Peyer's patch (tissue), 4 donors: ENCODE measurements at regions not wholly inside any gene's neighbourhood (a gene's known extent, or its start where the extent isn't known, plus 50 kb on each side); places are given as distances from the start of the nearest gene placed in this dataset.
A peak's percentile ranks its signal among the peaks of the same experiment; 100 is the strongest.
"Not testable (repeated sequence)": the region's sequence is repeated elsewhere in the genome, so short reads cannot be mapped to it uniquely, and the experiment has no call there.

ENCODE experiments used
- DNase-seq, 3 donors: peaks; one replicate each; pipeline ENCODE4 v3.0.0-alpha.2; 2017 to 2019
- H3K27ac ChIP-seq, 4 donors: fragments of 200-600 bp; sonication (generic); one replicate each; pipeline ENCODE4 v1.5.1; 2016 to 2019
- H3K27me3 ChIP-seq, 2 donors: fragments of 200-600 bp; sonication (generic); one replicate each; pipeline ENCODE4 v1.5.1; 2019
- H3K36me3 ChIP-seq, 3 donors: fragments of 200-600 bp; sonication (generic); one replicate each; pipeline ENCODE4 v1.5.1; 2016 to 2019
- H3K4me1 ChIP-seq, 4 donors: fragments of 200-600 bp; sonication (generic); one replicate each; pipeline ENCODE4 v1.5.1; 2016 to 2019
- H3K4me3 ChIP-seq, 4 donors: fragments of 200-600 bp; sonication (generic); 1 replicate in 3 of 4; 2 replicates in 1 of 4; pipeline ENCODE4 v1.5.1; 2016 to 2019; ENCODE audit warnings: mild to moderate bottlenecking in 1 of 4
- H3K9me3 ChIP-seq, 4 donors: fragments of 200-600 bp; sonication (generic); one replicate each; pipeline ENCODE4 v1.5.1; 2016 to 2019; ENCODE audit warnings: mild to moderate bottlenecking in 1 of 4
- POLR2A ChIP-seq, 2 donors: fragments of 450-650 bp; IDR thresholded peaks; one replicate each; pipeline ENCODE4 v1.5.1; 2017; ENCODE audit warnings: antibody characterized with exemption in 2 of 2, mild to moderate bottlenecking in 2 of 2, moderate library complexity in 2 of 2
- TF ChIP-seq, protein P1 (sequence below), 6 experiments: fragments of 450-650 bp in 4 of 6; fragments of 200-600 bp in 2 of 6; sonication (generic) in 1 of 6; IDR thresholded peaks; one replicate each; pipeline ENCODE4 v1.5.1; 2017 to 2019; ENCODE audit warnings: antibody characterized with exemption in 6 of 6, mild to moderate bottlenecking in 3 of 6, moderate library complexity in 1 of 6

DNA sequence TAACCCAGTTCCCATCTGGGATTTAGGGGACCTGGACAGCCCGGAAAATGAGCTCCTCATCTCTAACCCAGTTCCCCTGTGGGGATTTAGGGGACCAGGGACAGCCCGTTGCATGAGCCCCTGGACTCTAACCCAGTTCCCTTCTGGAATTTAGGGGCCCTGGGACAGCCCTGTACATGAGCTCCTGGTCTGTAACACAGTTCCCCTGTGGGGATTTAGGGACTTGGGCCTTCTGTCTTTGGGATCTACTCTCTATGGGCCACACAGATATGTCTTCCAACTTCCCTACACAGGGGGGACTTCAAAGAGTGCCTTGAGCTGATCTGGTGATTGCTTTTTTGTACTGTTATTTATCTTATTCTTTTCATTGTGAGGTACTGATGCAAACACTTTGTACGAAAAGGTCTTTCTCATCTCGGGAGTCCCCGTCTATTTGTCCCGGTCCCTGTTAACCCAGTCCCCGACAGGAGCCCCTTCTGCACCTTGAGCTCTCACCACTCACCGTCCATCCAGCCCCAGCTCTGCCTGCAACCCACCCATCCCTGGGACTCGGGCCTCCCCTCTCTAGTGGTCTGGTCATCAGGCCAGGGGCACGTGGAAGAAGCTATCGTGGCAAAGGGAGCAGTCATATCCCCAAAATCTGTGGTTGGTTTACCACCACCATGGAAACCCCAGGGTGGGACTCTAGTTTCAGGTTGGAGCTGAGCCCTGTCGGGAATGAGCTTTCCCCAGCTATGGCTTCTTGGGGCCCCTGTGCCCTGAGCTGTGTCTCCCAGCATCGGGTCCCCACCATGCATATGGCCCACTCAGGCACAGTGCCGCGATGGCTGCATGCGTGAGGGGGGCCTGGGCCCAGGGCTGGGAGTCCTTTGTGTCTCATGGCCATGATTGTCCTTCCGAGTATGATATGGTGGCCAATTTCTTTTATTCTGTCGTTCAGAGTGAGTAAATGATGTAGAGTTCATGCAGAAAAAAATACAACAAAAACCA, 270.4 kb upstream of the PLCXD1 start:
- H3K9me3 ChIP-seq, H3K27me3 ChIP-seq, H3K27ac ChIP-seq, H3K4me3 ChIP-seq, DNase-seq, H3K36me3 ChIP-seq, H3K4me1 ChIP-seq: not testable (repeated sequence)

DNA sequence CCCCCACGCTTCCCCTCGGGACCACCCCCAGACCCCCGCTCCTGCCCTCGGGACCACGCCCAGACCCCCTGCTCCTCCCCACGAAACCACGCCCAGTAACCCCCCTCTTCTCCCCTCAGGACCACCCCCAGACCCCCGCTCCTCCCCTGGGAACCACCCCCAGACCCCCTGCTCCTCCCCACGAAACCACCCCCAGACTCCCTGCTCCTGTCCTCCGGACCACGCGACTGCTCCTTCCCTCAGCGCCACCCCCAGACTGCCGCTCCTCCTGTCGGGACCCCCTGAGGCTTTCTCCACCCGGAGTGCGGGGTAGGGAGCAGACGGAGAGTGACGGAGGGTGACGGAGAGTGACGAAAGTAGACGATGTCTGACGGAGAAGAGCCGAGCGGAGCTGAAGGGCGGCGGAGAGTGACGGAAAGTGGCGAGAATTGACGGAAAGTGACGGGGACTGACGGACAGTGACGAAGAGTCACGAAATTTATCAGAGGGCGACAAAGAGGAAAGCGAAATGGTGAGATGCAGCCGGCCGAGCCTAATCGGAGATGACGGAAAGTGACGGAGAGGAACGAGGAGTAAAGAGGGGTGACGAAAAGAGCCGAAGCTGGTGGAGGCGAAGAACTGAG, 267.2 kb upstream of the PLCXD1 start:
- H3K9me3 ChIP-seq, DNase-seq, H3K27ac ChIP-seq, H3K36me3 ChIP-seq, H3K4me3 ChIP-seq, H3K27me3 ChIP-seq, H3K4me1 ChIP-seq: not testable (repeated sequence)

DNA sequence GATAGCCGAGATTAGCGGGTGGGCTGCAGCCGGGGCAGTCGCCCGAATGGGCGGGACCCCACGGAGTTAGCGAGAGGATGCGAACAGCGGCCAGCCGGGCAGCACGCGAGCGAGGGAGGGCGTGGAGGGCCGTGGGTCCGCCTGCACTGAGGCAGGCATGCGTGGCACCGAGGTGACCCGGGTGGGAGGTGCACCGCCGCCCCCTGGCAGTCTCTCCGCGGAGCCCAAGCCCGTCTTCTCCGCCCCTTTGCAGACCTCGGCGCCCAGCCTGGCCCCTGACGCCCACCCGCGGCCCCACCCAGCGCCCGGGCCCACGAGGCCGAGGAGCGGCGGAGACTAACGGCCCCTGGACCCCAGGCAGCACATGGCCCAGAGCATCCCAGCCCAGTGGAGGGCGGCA, 266.7 kb upstream of the PLCXD1 start:
- not testable (repeated sequence) for H3K4me3 ChIP-seq, H3K27ac ChIP-seq, H3K27me3 ChIP-seq, H3K9me3 ChIP-seq, H3K36me3 ChIP-seq, H3K4me1 ChIP-seq
- peak in 1 of 3 donors; percentile 42 for DNase-seq

DNA sequence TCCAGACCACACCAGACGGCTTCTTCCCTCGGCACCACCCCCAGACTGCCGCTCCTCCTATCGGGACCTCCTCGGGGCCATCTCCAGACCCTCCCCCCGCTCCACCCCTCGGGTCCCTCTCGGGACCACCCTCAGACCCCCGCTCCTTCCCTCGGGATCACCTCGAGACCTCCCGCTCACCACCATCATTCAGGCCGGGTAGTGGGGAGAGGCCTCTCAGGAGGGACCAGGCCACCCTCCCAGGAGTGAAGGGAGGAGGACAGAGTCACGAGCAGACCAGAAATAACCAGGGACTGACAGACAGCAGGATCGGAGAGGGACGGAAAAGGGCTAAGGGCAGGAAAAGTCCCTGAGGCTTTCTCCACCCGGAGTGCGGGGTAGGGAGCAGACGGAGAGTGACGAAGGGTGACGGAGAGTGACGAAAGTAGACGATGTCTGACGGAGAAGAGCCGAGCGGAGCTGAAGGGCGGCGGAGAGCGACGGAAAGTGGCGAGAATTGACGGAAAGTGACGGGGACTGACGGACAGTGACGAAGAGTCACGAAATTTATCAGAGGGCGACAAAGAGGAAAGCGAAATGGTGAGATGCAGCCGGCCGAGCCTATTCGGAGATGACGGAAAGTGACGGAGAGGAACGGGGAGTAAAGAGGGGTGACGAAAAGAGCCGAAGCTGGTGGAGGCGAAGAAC, 262.3 kb upstream of the PLCXD1 start:
- H3K27ac ChIP-seq, H3K27me3 ChIP-seq, H3K4me1 ChIP-seq, H3K9me3 ChIP-seq, H3K36me3 ChIP-seq, H3K4me3 ChIP-seq: not testable (repeated sequence)
- peak in 1 of 3 donors; percentile 59 for DNase-seq

DNA sequence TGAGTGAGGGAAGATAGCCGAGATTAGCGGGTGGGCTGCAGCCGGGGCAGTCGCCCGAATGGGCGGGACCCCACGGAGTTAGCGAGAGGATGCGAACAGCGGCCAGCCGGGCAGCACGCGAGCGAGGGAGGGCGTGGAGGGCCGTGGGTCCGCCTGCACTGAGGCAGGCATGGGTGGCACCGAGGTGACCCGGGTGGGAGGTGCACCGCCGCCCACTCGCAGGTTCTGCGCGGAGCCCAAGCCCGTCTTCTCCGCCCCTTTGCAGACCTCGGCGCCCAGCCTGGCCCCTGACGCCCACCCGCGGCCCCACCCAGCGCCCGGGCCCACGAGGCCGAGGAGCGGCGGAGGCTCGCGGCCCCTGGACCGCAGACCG, 261.7 kb upstream of the PLCXD1 start:
- H3K9me3 ChIP-seq, DNase-seq: not testable (repeated sequence)
- peak overlapping the region in 3 of 4 donors; percentile 10 to 46 (median 38) for H3K4me3 ChIP-seq

DNA sequence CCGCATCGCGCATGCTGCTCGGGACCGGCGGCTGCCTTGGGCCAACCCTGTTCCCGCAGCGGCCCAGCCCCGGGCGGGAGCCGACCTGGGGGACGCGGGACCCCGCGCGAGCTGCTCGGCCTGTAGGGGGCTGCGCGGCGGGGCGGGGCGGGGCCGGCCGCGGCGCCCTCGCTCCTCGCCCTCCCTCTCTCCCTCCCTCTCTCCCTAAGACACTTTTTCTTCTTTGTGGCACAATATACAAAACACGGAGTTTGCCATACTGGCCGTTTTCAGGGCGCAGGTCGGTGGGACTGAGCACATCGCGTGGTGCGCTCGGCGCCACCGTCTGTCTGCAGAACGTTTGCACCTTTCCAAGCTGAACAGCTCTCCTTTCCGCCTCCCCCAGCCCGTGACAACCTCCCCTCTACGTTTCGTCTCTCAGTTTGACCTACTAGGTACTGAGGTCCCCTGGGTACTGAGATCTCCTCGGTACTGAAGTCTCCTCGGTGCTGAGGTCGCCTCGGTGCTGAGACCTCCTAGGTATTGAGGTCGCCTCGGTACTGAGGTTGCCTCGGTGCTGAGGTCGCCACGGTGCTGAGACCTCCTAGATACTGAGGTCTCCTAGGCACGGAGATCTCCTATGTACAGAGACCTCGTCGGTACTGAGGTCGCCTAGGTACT, 261.1 kb upstream of the PLCXD1 start:
- Histone ChIP-seq H3K36me3 (no peaks in the 10 kb centered on the region), H3K27me3 (no peaks in the 10 kb centered on the region), H3K4me3 (peak overlapping the region; percentile 10 to 50 (median 42)), H3K27ac (peak overlapping the region in 1 of 4 donors; percentile 38), H3K9me3 (no peaks in the 10 kb centered on the region), H3K4me1 (no peaks in the 10 kb centered on the region)
- no peak for TF ChIP-seq POLR2A (IDR thresholded peaks at IDR 0.05)
- TF ChIP-seq, protein P1, sequence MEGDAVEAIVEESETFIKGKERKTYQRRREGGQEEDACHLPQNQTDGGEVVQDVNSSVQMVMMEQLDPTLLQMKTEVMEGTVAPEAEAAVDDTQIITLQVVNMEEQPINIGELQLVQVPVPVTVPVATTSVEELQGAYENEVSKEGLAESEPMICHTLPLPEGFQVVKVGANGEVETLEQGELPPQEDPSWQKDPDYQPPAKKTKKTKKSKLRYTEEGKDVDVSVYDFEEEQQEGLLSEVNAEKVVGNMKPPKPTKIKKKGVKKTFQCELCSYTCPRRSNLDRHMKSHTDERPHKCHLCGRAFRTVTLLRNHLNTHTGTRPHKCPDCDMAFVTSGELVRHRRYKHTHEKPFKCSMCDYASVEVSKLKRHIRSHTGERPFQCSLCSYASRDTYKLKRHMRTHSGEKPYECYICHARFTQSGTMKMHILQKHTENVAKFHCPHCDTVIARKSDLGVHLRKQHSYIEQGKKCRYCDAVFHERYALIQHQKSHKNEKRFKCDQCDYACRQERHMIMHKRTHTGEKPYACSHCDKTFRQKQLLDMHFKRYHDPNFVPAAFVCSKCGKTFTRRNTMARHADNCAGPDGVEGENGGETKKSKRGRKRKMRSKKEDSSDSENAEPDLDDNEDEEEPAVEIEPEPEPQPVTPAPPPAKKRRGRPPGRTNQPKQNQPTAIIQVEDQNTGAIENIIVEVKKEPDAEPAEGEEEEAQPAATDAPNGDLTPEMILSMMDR (IDR thresholded peaks at IDR 0.05): peak in 1 of 6 experiments; percentile 5
- peak in 2 of 3 donors; percentile 42 to 46 for DNase-seq

More for the DNA sequence above, 261.7 kb upstream of the PLCXD1 start:
- not testable (repeated sequence) for H3K27me3 ChIP-seq, H3K36me3 ChIP-seq, H3K4me1 ChIP-seq
- H3K27ac ChIP-seq: peak overlapping the region in 1 of 4 donors; percentile 38

DNA sequence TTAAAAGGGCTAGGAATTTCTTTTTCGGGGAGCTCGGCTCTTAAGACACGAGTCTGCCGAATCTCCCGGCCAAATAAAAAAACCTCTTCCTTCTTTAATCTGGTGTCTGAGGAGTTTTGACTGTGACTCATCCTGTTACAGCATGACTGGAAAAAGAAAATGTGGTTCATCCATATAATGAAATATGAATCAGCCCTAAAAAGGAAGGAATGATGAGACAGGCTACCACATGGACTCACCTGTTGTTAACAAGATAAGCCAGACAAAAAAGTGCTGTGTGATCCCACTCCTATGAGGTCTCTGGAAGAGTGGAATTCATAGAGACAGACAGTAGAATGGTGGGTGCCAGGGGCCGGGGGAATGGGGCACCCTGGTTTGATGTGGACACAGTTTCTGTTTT, 257.0 kb upstream of the PLCXD1 start:
- DNase-seq, H3K4me3 ChIP-seq, H3K27ac ChIP-seq, H3K4me1 ChIP-seq, H3K36me3 ChIP-seq, H3K27me3 ChIP-seq, H3K9me3 ChIP-seq: not testable (repeated sequence)
